Endodermal cell (in vitro differentiated cells): ENCODE measurements at regions not wholly inside any gene's neighbourhood (a gene's known extent, or its start where the extent isn't known, plus 50 kb on each side); places are given as distances from the start of the nearest gene placed in this dataset.

Experiments used
- DNase-seq: peaks from one replicate; pipeline ENCODE4 v3.0.0-alpha.2; 2017
- H3K27ac ChIP-seq: 2 replicates; pipeline ENCODE4 v1.5.1; 2013; ENCODE audit warnings: mild to moderate bottlenecking, low read depth, low read length, moderate library complexity
- H3K27me3 ChIP-seq: 2 replicates; pipeline ENCODE4 v1.6.1; 2013; ENCODE audit warnings: mild to moderate bottlenecking, low read length, moderate library complexity; ENCODE audit not compliant: insufficient read depth, control insufficient read depth, poor library complexity, severe bottlenecking
- H3K36me3 ChIP-seq: 2 replicates; pipeline ENCODE4 v1.7.0; 2013; ENCODE audit warnings: mild to moderate bottlenecking, low read length, moderate library complexity; ENCODE audit not compliant: control insufficient read depth, insufficient read depth
- H3K4me1 ChIP-seq: one replicate; pipeline ENCODE4 v1.7.0; 2013; ENCODE audit warnings: low read length; ENCODE audit not compliant: control insufficient read depth, insufficient read depth
- H3K4me3 ChIP-seq: 2 replicates; pipeline ENCODE4 v1.5.1; 2013; ENCODE audit warnings: mild to moderate bottlenecking, low read length, moderate library complexity
- H3K9ac ChIP-seq: 2 replicates; pipeline ENCODE4 v1.6.1; 2013; ENCODE audit warnings: mild to moderate bottlenecking, low read length, moderate library complexity; ENCODE audit not compliant: poor library complexity, severe bottlenecking; ENCODE audit errors: extremely low read depth
- H3K9me3 ChIP-seq: 2 replicates; pipeline ENCODE4 v1.6.1; 2013; ENCODE audit warnings: mild to moderate bottlenecking, low read length, moderate library complexity; ENCODE audit not compliant: control insufficient read depth
- H3K27ac Mint-ChIP-seq: 2 replicates; pipeline ENCODE4 v1.8.0; 2020; ENCODE audit warnings: mixed read lengths
- H3K27me3 Mint-ChIP-seq: 2 replicates; pipeline ENCODE4 v1.8.0; 2021; ENCODE audit warnings: mild to moderate bottlenecking, mixed read lengths; ENCODE audit not compliant: insufficient read depth
- H3K36me3 Mint-ChIP-seq: 2 replicates; pipeline ENCODE4 v1.8.0; 2020; ENCODE audit warnings: low read depth, mixed read lengths
- H3K4me1 Mint-ChIP-seq: 2 replicates; pipeline ENCODE4 v1.8.0; 2020; ENCODE audit warnings: mixed read lengths
- H3K4me3 Mint-ChIP-seq: 2 replicates; pipeline ENCODE4 v1.8.0; 2020; ENCODE audit warnings: mild to moderate bottlenecking, moderate library complexity, mixed read lengths
- H3K9me3 Mint-ChIP-seq: 2 replicates; pipeline ENCODE4 v1.8.0; 2020; ENCODE audit warnings: mild to moderate bottlenecking, mixed read lengths
- WGBS, 2 experiments: methylation state at CpG; one replicate each; pipeline versions ENCODE4 v1.1.5 to v1.1.7; 2013; ENCODE audit warnings: missing lambda C conversion rate in 2 of 2, mixed read lengths in 1 of 2; ENCODE audit not compliant: insufficient coverage in 1 of 2, insufficient read length in 1 of 2; 5-methylcytosine and 5-hydroxymethylcytosine counted together
- TF ChIP-seq, protein P1 (sequence below): fragments of 200-600 bp; sonication (generic); conservative IDR thresholded peaks from 2 replicates; pipeline ENCODE4 v1.5.0; 2021; ENCODE audit warnings: antibody characterized with exemption, mild to moderate bottlenecking

DNA sequence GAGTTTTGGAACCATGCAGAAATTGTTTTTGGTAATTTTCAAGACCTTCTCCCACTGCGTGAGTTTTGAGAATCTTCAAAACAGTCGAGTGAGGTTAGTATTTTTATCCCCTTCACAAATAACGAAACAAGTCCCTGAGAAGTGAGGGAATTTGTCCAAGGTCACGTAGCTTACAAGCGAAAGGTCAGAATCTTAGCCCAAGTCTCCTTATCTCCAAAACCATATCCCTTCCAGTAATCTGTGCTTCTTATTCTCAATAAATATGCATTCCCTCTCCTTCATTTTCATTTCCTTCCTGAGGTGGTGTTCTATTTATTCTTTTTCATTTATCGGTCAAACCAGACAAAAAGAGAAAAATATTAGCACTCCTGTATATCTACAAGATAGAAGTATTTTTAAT is 163.6 kb downstream of the MREG start:
- no peak for DNase-seq
- Mint-ChIP-seq H3K4me1 (no peaks in the 10 kb centered on the region), H3K4me3 (no peak overlapping the region), H3K9me3 (peaks cover 12% of the 10 kb centered on the region), H3K36me3 (no peaks in the 10 kb centered on the region), H3K27me3 (no peaks in the 10 kb centered on the region), H3K27ac (no peak overlapping the region)
- H3K36me3 ChIP-seq: no peaks in the 10 kb centered on the region
- H3K27me3 ChIP-seq: no peaks in the 10 kb centered on the region
- no peaks in the 10 kb centered on the region for H3K4me1 ChIP-seq
- TF ChIP-seq, protein P1, sequence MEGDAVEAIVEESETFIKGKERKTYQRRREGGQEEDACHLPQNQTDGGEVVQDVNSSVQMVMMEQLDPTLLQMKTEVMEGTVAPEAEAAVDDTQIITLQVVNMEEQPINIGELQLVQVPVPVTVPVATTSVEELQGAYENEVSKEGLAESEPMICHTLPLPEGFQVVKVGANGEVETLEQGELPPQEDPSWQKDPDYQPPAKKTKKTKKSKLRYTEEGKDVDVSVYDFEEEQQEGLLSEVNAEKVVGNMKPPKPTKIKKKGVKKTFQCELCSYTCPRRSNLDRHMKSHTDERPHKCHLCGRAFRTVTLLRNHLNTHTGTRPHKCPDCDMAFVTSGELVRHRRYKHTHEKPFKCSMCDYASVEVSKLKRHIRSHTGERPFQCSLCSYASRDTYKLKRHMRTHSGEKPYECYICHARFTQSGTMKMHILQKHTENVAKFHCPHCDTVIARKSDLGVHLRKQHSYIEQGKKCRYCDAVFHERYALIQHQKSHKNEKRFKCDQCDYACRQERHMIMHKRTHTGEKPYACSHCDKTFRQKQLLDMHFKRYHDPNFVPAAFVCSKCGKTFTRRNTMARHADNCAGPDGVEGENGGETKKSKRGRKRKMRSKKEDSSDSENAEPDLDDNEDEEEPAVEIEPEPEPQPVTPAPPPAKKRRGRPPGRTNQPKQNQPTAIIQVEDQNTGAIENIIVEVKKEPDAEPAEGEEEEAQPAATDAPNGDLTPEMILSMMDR: no peak
- no peak overlapping the region for H3K4me3 ChIP-seq
- 92 to 93% methylated on average over 4 to 5 of the region's 6 CpGs for WGBS, 2 experiments
- H3K9ac ChIP-seq: no peak overlapping the region
- H3K27ac ChIP-seq: no peak overlapping the region
- H3K9me3 ChIP-seq: peaks cover 6% of the 10 kb centered on the region

DNA sequence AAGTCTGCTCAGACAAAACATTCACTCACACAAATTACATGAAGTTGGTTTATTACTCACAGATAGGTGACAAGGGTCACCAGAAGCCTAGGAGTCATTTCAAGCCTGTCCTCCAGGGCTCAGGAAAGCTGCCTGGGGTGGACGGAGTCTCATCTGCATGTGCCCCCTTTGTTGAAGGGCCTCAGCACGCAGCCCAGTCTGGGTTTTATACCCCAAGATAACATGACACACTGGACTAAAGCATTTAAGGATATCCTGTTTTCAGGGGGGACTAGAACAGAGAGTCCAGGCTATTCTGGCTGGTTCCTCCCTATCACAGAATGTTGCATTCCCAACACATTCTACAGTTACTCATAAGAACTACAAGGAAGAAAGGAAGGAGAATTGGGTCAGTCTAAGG is 164.7 kb downstream of the MREG start:
- no peaks in the 10 kb centered on the region for H3K4me1 Mint-ChIP-seq
- Histone ChIP-seq H3K27ac (no peak overlapping the region), H3K9ac (no peak overlapping the region), H3K4me3 (no peak overlapping the region), H3K36me3 (no peaks in the 10 kb centered on the region), H3K4me1 (no peaks in the 10 kb centered on the region), H3K27me3 (no peaks in the 10 kb centered on the region), H3K9me3 (no peaks in the 10 kb centered on the region)
- no peak overlapping the region for H3K4me3 Mint-ChIP-seq
- H3K36me3 Mint-ChIP-seq: no peaks in the 10 kb centered on the region
- DNase-seq: no peak
- H3K27me3 Mint-ChIP-seq: no peaks in the 10 kb centered on the region
- H3K27ac Mint-ChIP-seq: no peak overlapping the region
- peaks cover under 1% of the 10 kb centered on the region for H3K9me3 Mint-ChIP-seq
- WGBS, 2 experiments: 97 to 100% methylated on average over 1 to 2 of the region's 2 CpGs
- TF ChIP-seq, protein P1: no peak

GRCh38 chr2:215848146-215848545 is 165.2 kb downstream of the MREG start:
- Histone ChIP-seq H3K4me3 (no peak overlapping the region), H3K9me3 (no peaks in the 10 kb centered on the region), H3K36me3 (no peaks in the 10 kb centered on the region), H3K4me1 (no peaks in the 10 kb centered on the region), H3K9ac (no peak overlapping the region), H3K27me3 (no peaks in the 10 kb centered on the region), H3K27ac (no peak overlapping the region)
- Mint-ChIP-seq H3K4me3 (no peak overlapping the region), H3K27ac (no peak overlapping the region), H3K4me1 (no peaks in the 10 kb centered on the region), H3K36me3 (no peaks in the 10 kb centered on the region), H3K9me3 (no peaks in the 10 kb centered on the region), H3K27me3 (no peaks in the 10 kb centered on the region)
- TF ChIP-seq, protein P1: no peak
- WGBS, 2 experiments: 90 to 93% methylated on average over 3 of the region's 3 CpGs
- DNase-seq: no peak
